HL-60 (cell line): ENCODE measurements at regions not wholly inside any gene's neighbourhood (a gene's known extent, or its start where the extent isn't known, plus 50 kb on each side); places are given as distances from the start of the nearest gene placed in this dataset.

Experiments used
- CTCF ChIP-seq: IDR thresholded peaks from one replicate; pipeline ENCODE4 v1.5.1; 2011; ENCODE audit warnings: low read length, control low read depth, inconsistent platforms; ENCODE audit not compliant: insufficient read depth
- REST ChIP-seq: IDR thresholded peaks from 2 replicates; pipeline ENCODE4 v1.6.1; 2012; ENCODE audit warnings: low read depth; ENCODE audit not compliant: insufficient replicate concordance

- TF ChIP-seq CTCF (no peak), REST (no peak)
These were observed 72.7 kb upstream of the KIRREL1 start for GRCh38 chr1:157920748-157921147.
